Body of pancreas (tissue), 4 donors: ENCODE measurements at regions not wholly inside any gene's neighbourhood (a gene's known extent, or its start where the extent isn't known, plus 50 kb on each side); places are given as distances from the start of the nearest gene placed in this dataset.

Source experiments
- CTCF ChIP-seq, 7 experiments: fragments of 450-650 bp in 4 of 7; fragments of 200-600 bp in 3 of 7; sonication (generic) in 3 of 7; IDR thresholded peaks; one replicate each; pipeline ENCODE4 v1.5.1; 2016 to 2019; ENCODE audit warnings: antibody characterized with exemption in 7 of 7
- POLR2A ChIP-seq, 3 donors: fragments of 450-650 bp; IDR thresholded peaks; one replicate each; pipeline ENCODE4 v1.6.1; 2016; ENCODE audit warnings: antibody characterized with exemption in 3 of 3, mild to moderate bottlenecking in 2 of 3

- TF ChIP-seq CTCF (IDR thresholded peaks at IDR 0.05) (no peak), POLR2A (IDR thresholded peaks at IDR 0.05) (no peak)
Measured at GRCh38 chr20:24149175-24149574, 160.6 kb upstream of the GGTLC1 start.
